ENCODE measurements at regions not wholly inside any gene's neighbourhood (a gene's known extent, or its start where the extent isn't known, plus 50 kb on each side); places are given as distances from the start of the nearest gene placed in this dataset.

- TF ChIP-seq, protein P1, sequence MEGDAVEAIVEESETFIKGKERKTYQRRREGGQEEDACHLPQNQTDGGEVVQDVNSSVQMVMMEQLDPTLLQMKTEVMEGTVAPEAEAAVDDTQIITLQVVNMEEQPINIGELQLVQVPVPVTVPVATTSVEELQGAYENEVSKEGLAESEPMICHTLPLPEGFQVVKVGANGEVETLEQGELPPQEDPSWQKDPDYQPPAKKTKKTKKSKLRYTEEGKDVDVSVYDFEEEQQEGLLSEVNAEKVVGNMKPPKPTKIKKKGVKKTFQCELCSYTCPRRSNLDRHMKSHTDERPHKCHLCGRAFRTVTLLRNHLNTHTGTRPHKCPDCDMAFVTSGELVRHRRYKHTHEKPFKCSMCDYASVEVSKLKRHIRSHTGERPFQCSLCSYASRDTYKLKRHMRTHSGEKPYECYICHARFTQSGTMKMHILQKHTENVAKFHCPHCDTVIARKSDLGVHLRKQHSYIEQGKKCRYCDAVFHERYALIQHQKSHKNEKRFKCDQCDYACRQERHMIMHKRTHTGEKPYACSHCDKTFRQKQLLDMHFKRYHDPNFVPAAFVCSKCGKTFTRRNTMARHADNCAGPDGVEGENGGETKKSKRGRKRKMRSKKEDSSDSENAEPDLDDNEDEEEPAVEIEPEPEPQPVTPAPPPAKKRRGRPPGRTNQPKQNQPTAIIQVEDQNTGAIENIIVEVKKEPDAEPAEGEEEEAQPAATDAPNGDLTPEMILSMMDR (IDR thresholded peaks at IDR 0.05; ENCODE audit: low read depth, low read length), result no peak
- TF ChIP-seq EZH2phosphoT487 (IDR thresholded peaks at IDR 0.05; ENCODE audit: low read depth), result no peak
Measured at GRCh38 chr10:105494303-105494702, 853.2 kb downstream of the SORCS3 start.

Measured in OCI-LY3 (cell line).